ENCODE measurements at regions not wholly inside any gene's neighbourhood (a gene's known extent, or its start where the extent isn't known, plus 50 kb on each side); places are given as distances from the start of the nearest gene placed in this dataset.

DNA sequence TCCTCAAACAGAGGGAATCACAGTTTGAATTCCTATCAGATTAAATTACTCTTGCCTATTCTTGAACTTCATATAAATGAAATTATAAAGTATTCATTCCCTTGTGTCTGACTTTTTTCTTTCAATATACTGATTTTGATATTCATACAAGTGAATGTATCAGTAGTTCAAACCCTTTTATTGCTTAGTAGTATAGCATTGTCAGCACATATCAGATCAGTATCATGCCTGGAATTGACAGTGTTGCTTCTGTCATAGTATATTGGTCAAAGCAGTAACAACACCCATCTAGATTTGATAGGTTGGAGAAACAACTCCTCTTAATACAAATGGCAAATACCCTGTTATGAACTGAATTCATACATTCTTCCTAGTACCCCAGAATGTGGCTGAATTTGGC is 89.1 kb upstream of the SLC35F1 start:
- H2BK5ac ChIP-seq (ENCODE audit: insufficient read length, low read length): no peak overlapping the region
- peaks cover 6 to 7% of the 10 kb centered on the region in 2 experiments; a peak in 4 of 5 replicates for H3K9me3 Mint-ChIP-seq
- H4K8ac ChIP-seq (replicated peaks; ENCODE audit: insufficient read length, low read depth, low read length): no peak overlapping the region
- H3K23me2 ChIP-seq (ENCODE audit: insufficient read length, low read depth, low read length, poor library complexity, severe bottlenecking): no peaks in the 10 kb centered on the region
- H3K79me2 ChIP-seq (ENCODE audit: insufficient read depth, low read length): no peaks in the 10 kb centered on the region; the same call in 1 of the 2 replicates
- no peak overlapping the region for H4K5ac ChIP-seq (ENCODE audit: insufficient read length, low read depth, low read length)
- H3K27ac Mint-ChIP-seq: no peak overlapping the region
- H2BK15ac ChIP-seq (ENCODE audit: low read depth, low read length): no peak overlapping the region
- H3K27me3 Mint-ChIP-seq (ENCODE audit: low read depth): no peaks in the 10 kb centered on the region
- no peak overlapping the region for H3K4me2 ChIP-seq (ENCODE audit: insufficient read depth, insufficient read length, low read length)
- no peak overlapping the region for H4K91ac ChIP-seq (ENCODE audit: insufficient read length, low read depth, low read length)
- H2BK12ac ChIP-seq (ENCODE audit: insufficient read length, low read depth, low read length): no peak overlapping the region
- H3K14ac ChIP-seq (ENCODE audit: insufficient read depth, low read length): no peak overlapping the region
- H3K4me1 ChIP-seq (ENCODE audit: insufficient read depth, low read length): no peaks in the 10 kb centered on the region
- peaks cover 0 to 4% (median 0%) of the 10 kb centered on the region in 3 experiments; a peak in 3 of 7 replicates for H3K36me3 Mint-ChIP-seq (ENCODE audit: insufficient read depth in 1 of 3, low read depth in 3 of 3)
- H3K27ac ChIP-seq (ENCODE audit: insufficient read length, low read depth, low read length): no peak overlapping the region
- DNase-seq: no peak
- H4K20me1 ChIP-seq (ENCODE audit: control insufficient read depth, insufficient read depth, insufficient read length): no peaks in the 10 kb centered on the region
- H3K4me3 Mint-ChIP-seq: no peak overlapping the region
- H3K9me3 ChIP-seq (ENCODE audit: control insufficient read depth, low read depth, low read length): no peaks in the 10 kb centered on the region
- H3T11ph ChIP-seq (ENCODE audit: low read length): no peak overlapping the region
- H2BK120ac ChIP-seq (ENCODE audit: low read depth, low read length, poor library complexity, severe bottlenecking): no peak overlapping the region
- H3K23ac ChIP-seq (ENCODE audit: insufficient read length, low read depth, low read length): no peak overlapping the region
- H2AFZ ChIP-seq (ENCODE audit: low read length): no peak overlapping the region
- no peak overlapping the region for H3K18ac ChIP-seq (ENCODE audit: insufficient read length, low read depth, low read length)
- no peaks in the 10 kb centered on the region; a peak in 1 of 4 replicates for H3K4me1 Mint-ChIP-seq
- no peak overlapping the region for H2BK20ac ChIP-seq (ENCODE audit: low read depth, low read length, poor library complexity, severe bottlenecking)
- no peak overlapping the region for H3K56ac ChIP-seq (ENCODE audit: insufficient read length, low read depth, low read length)
- H3K9ac ChIP-seq (ENCODE audit: extremely low read depth, insufficient read length, low read length): no peak overlapping the region
- TF ChIP-seq, protein P1, sequence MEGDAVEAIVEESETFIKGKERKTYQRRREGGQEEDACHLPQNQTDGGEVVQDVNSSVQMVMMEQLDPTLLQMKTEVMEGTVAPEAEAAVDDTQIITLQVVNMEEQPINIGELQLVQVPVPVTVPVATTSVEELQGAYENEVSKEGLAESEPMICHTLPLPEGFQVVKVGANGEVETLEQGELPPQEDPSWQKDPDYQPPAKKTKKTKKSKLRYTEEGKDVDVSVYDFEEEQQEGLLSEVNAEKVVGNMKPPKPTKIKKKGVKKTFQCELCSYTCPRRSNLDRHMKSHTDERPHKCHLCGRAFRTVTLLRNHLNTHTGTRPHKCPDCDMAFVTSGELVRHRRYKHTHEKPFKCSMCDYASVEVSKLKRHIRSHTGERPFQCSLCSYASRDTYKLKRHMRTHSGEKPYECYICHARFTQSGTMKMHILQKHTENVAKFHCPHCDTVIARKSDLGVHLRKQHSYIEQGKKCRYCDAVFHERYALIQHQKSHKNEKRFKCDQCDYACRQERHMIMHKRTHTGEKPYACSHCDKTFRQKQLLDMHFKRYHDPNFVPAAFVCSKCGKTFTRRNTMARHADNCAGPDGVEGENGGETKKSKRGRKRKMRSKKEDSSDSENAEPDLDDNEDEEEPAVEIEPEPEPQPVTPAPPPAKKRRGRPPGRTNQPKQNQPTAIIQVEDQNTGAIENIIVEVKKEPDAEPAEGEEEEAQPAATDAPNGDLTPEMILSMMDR (conservative IDR thresholded peaks at IDR 0.05): no peak
- H2AK5ac ChIP-seq (ENCODE audit: insufficient read length, low read length): no peak overlapping the region
- no peak overlapping the region for H3K4ac ChIP-seq (ENCODE audit: low read depth, low read length)
- H3K79me1 ChIP-seq (ENCODE audit: insufficient read depth, low read depth, low read length, poor library complexity, severe bottlenecking): no peaks in the 10 kb centered on the region
- H3K27me3 ChIP-seq (ENCODE audit: insufficient read depth, low read length): no peaks in the 10 kb centered on the region

Data from H9 (cell line).